Uterus (tissue), 3 donors: ENCODE measurements at regions not wholly inside any gene's neighbourhood (a gene's known extent, or its start where the extent isn't known, plus 50 kb on each side); places are given as distances from the start of the nearest gene placed in this dataset.
"Not testable (repeated sequence)": the region's sequence is repeated elsewhere in the genome, so short reads cannot be mapped to it uniquely, and the experiment has no call there.

Source experiments
- DNase-seq, 2 donors: peaks; one replicate each; pipeline ENCODE4 v3.0.0-alpha.2; 2019 to 2020
- H3K27ac ChIP-seq, 2 donors: fragments of 200-600 bp; sonication (generic); 1 replicate in 1 of 2; 2 replicates in 1 of 2; pipeline ENCODE4 v1.5.1; 2016 to 2018
- H3K27me3 ChIP-seq, 2 donors: fragments of 200-600 bp; sonication (generic); one replicate each; pipeline ENCODE4 v1.5.1; 2018 to 2019; ENCODE audit warnings: control low read depth in 1 of 2
- H3K36me3 ChIP-seq, 2 donors: fragments of 200-600 bp; sonication (generic); one replicate each; pipeline ENCODE4 v1.5.1; 2019; ENCODE audit warnings: control low read depth in 1 of 2
- H3K4me1 ChIP-seq, 2 donors: fragments of 200-600 bp; sonication (generic); one replicate each; pipeline ENCODE4 v1.5.1; 2018 to 2019; ENCODE audit warnings: control low read depth in 1 of 2
- H3K4me3 ChIP-seq, 2 donors: fragments of 200-600 bp; sonication (generic); 1 replicate in 1 of 2; 2 replicates in 1 of 2; pipeline ENCODE4 v1.5.1; 2018 to 2019; ENCODE audit warnings: mild to moderate bottlenecking in 1 of 2
- H3K9me3 ChIP-seq, 2 donors: fragments of 200-600 bp; sonication (generic); one replicate each; pipeline ENCODE4 v1.5.1; 2019; ENCODE audit warnings: control low read depth in 1 of 2
- POLR2A ChIP-seq, 2 donors: fragments of 450-650 bp; IDR thresholded peaks; one replicate each; pipeline ENCODE4 v1.6.1; 2016; ENCODE audit warnings: antibody characterized with exemption in 2 of 2, mild to moderate bottlenecking in 1 of 2, moderate library complexity in 1 of 2
- intact Hi-C: fragments of 100-400 bp; cut with DNase I; formaldehyde crosslinking; loops from one replicate; pipeline ENCODE4 v1.15.1; 2023; ENCODE audit warnings: low total_unique reads
- TF ChIP-seq, protein P1 (sequence below), 4 experiments: fragments of 200-600 bp in 2 of 4; fragments of 450-650 bp in 2 of 4; sonication (generic) in 2 of 4; IDR thresholded peaks; one replicate each; pipeline ENCODE4 v1.5.1; 2016 to 2019; ENCODE audit warnings: antibody characterized with exemption in 4 of 4, mild to moderate bottlenecking in 2 of 4, moderate library complexity in 1 of 4
- donor health status: DM: yes; HTN: yes; CAD: no.

- H3K36me3 ChIP-seq: no peaks in the 10 kb centered on the region
- no peak overlapping the region for H3K4me3 ChIP-seq
- no peaks in the 10 kb centered on the region for H3K4me1 ChIP-seq
- TF ChIP-seq, protein P1, sequence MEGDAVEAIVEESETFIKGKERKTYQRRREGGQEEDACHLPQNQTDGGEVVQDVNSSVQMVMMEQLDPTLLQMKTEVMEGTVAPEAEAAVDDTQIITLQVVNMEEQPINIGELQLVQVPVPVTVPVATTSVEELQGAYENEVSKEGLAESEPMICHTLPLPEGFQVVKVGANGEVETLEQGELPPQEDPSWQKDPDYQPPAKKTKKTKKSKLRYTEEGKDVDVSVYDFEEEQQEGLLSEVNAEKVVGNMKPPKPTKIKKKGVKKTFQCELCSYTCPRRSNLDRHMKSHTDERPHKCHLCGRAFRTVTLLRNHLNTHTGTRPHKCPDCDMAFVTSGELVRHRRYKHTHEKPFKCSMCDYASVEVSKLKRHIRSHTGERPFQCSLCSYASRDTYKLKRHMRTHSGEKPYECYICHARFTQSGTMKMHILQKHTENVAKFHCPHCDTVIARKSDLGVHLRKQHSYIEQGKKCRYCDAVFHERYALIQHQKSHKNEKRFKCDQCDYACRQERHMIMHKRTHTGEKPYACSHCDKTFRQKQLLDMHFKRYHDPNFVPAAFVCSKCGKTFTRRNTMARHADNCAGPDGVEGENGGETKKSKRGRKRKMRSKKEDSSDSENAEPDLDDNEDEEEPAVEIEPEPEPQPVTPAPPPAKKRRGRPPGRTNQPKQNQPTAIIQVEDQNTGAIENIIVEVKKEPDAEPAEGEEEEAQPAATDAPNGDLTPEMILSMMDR (IDR thresholded peaks at IDR 0.05): no peak
- TF ChIP-seq POLR2A (IDR thresholded peaks at IDR 0.05): no peak
- H3K9me3 ChIP-seq: no peaks in the 10 kb centered on the region
- H3K27me3 ChIP-seq: no peaks in the 10 kb centered on the region
- DNase-seq: no peak
- no peak overlapping the region for H3K27ac ChIP-seq
- intact Hi-C loops: no loop called here
These were observed 258.3 kb downstream of the DOK5 start for GRCh38 chr20:54733687-54734086.

GRCh38 chr20:54727490-54727889 lies 252.1 kb downstream of the DOK5 start:
- intact Hi-C loops: no loop called here
- H3K9me3 ChIP-seq: no peaks in the 10 kb centered on the region
- DNase-seq: no peak
- H3K27ac ChIP-seq: no peak overlapping the region
- no peak overlapping the region for H3K4me3 ChIP-seq
- no peaks in the 10 kb centered on the region for H3K36me3 ChIP-seq
- TF ChIP-seq, protein P1 (IDR thresholded peaks at IDR 0.05): no peak
- TF ChIP-seq POLR2A (IDR thresholded peaks at IDR 0.05): no peak
- no peaks in the 10 kb centered on the region for H3K27me3 ChIP-seq
- no peaks in the 10 kb centered on the region for H3K4me1 ChIP-seq

GRCh38 chr20:54726687-54727300 lies 251.4 kb downstream of the DOK5 start:
- Histone ChIP-seq H3K9me3 (no peaks in the 10 kb centered on the region), H3K4me3 (no peak overlapping the region), H3K36me3 (no peaks in the 10 kb centered on the region), H3K27ac (no peak overlapping the region), H3K27me3 (no peaks in the 10 kb centered on the region), H3K4me1 (no peaks in the 10 kb centered on the region)
- DNase-seq: no peak
- TF ChIP-seq, protein P1 (IDR thresholded peaks at IDR 0.05): no peak
- no peak for TF ChIP-seq POLR2A (IDR thresholded peaks at IDR 0.05)
- intact Hi-C loops: no loop called here

- intact Hi-C loops, DNase-seq, H3K27ac ChIP-seq, H3K36me3 ChIP-seq, H3K4me1 ChIP-seq, H3K4me3 ChIP-seq, H3K9me3 ChIP-seq, H3K27me3 ChIP-seq: not testable (repeated sequence)
These were observed 249.9 kb downstream of the DOK5 start for GRCh38 chr20:54725266-54725665.

- DNase-seq: no peak
- intact Hi-C loops: no loop called here
- no peak for TF ChIP-seq POLR2A (IDR thresholded peaks at IDR 0.05)
- TF ChIP-seq, protein P1 (IDR thresholded peaks at IDR 0.05): no peak
- H3K36me3 ChIP-seq: no peaks in the 10 kb centered on the region
- no peak overlapping the region for H3K4me3 ChIP-seq
- H3K27me3 ChIP-seq: no peaks in the 10 kb centered on the region
- H3K4me1 ChIP-seq: no peaks in the 10 kb centered on the region
- no peaks in the 10 kb centered on the region for H3K9me3 ChIP-seq
- H3K27ac ChIP-seq: no peak overlapping the region
These were observed 248.3 kb downstream of the DOK5 start for GRCh38 chr20:54723723-54724122.

- DNase-seq: no peak
- Histone ChIP-seq H3K27me3 (no peaks in the 10 kb centered on the region), H3K36me3 (no peaks in the 10 kb centered on the region), H3K4me1 (no peaks in the 10 kb centered on the region), H3K27ac (no peak overlapping the region), H3K9me3 (no peaks in the 10 kb centered on the region), H3K4me3 (no peak overlapping the region)
- no peak for TF ChIP-seq POLR2A (IDR thresholded peaks at IDR 0.05)
- TF ChIP-seq, protein P1 (IDR thresholded peaks at IDR 0.05): no peak
- intact Hi-C loops: no loop called here
These were observed 242.6 kb downstream of the DOK5 start for GRCh38 chr20:54717983-54718382.
